ENCODE measurements at regions not wholly inside any gene's neighbourhood (a gene's known extent, or its start where the extent isn't known, plus 50 kb on each side); places are given as distances from the start of the nearest gene placed in this dataset.

DNA sequence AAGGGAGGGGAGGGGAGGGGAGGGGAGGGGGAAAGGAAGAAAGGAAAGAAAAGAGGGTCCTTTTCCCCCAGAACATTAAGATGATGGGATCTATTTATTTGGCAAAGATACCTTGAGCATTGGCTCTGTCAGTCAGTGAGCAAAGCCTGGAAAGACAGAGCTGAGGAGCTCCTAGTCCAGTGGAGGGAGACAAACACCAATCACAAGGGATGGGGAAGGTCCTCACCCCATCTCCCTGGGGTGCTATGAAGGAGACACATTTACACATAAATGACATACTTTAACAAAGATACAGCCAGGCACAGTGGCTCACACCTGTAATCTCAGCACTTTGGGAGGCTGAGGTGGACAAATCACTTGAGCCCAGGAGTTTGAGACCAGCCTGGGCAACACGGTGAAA, 154.9 kb upstream of the TIAM1 start:
- TF ChIP-seq SIRT6 (IDR thresholded peaks at IDR 0.05; ENCODE audit: low read depth, low read length), result no peak
- TF ChIP-seq HSF4 (CRISPR knock-in tag; IDR thresholded peaks at IDR 0.05; ENCODE audit: borderline replicate concordance), result no peak
- no peak for TF ChIP-seq CCNT2 (IDR thresholded peaks at IDR 0.05; ENCODE audit: borderline replicate concordance, extremely low read depth, insufficient read length, low read depth, low read length)
- TF ChIP-seq SMC3 (conservative IDR thresholded peaks at IDR 0.05; ENCODE audit: insufficient read depth, low read depth, low read length), result no peak
- TF ChIP-seq HNRNPLL (IDR thresholded peaks at IDR 0.05; ENCODE audit: low read depth, low read length, poor library complexity, severe bottlenecking), result no peak
- no peak for TF ChIP-seq SIN3A (IDR thresholded peaks at IDR 0.05; ENCODE audit: borderline replicate concordance in 2 of 2, control insufficient read depth in 1 of 2, low read depth in 2 of 2, low read length in 2 of 2)
- TF ChIP-seq SPI1 (IDR thresholded peaks at IDR 0.05; ENCODE audit: borderline replicate concordance, low read depth, low read length), result no peak
